GM19193 (cell line): ENCODE measurements at regions not wholly inside any gene's neighbourhood (a gene's known extent, or its start where the extent isn't known, plus 50 kb on each side); places are given as distances from the start of the nearest gene placed in this dataset.

ENCODE experiments used
- POLR2A ChIP-seq: IDR thresholded peaks from 4 replicates; pipeline ENCODE4 v1.6.1; 2011; ENCODE audit not compliant: insufficient read depth, insufficient read length; ENCODE audit errors: extremely low read depth

GRCh38 chr13:21259571-21260455 lies 83.4 kb downstream of the MRPL57 start:
- TF ChIP-seq POLR2A, result no peak

- no peak for TF ChIP-seq POLR2A
Observed at GRCh38 chr13:21282065-21282464, 105.6 kb downstream of the MRPL57 start.

DNA sequence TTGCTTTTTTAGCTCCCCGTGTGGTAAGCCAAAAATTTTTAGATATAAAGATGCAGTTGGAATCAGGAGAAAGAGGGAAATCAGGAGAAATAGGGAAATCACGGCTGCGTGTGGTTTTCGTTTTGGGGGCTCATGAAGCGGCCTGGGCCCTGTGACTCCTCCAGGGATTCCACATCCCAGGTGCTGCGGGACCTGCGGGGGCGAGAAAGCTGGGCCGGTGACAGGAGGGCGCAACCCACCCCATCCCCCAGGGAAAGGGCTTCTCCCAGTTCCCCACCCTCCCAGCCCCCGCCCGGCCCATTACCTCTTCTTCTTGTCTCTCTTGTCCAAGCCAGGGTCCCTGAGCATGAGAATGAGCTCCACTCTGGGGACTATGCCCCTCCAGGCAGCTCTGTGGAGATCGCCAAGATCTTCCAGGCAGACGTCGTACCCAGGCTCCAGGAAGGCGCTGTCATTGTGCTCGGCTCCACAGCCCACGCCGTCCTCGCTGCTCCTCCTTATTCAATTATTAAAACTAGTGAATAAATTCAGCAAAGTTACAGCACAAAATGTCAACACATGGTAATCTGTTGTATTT lies 111.0 kb downstream of the MRPL57 start:
- TF ChIP-seq POLR2A, result no peak

DNA sequence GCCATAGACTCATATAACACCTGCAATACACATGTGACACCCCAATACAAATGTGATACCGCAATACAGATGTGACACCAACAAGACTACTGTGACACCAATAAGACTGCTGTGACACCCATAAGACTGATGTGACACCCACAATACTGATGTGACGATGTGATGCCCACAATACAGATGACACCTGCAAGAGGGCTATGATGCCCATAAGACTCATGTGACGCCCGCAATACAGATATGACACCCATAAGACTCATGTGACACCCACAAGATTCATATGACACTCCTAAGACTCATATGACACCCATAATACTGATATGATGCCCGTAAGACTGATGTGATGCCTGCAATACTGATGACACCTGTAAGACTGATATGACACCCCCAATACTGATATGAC lies 113.0 kb downstream of the MRPL57 start:
- no peak for TF ChIP-seq POLR2A

DNA sequence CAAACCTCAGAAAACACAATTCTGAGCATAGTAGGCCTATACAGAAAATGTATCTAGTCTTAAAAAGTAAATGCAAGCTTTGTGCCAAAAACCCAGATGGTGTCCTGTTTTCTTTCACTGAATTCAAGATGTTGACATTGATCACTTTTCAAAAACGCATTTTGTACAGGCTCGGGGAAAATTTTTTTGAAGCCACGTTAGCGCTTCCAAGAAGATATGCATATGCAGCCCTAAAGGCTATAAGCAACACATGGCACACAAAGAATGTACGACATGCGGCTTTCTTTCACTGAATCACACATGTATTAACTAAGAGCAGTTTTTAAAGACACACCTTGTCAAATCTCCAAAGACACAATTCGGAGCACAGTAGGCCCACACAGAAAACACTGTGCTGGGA lies 115.4 kb downstream of the MRPL57 start:
- no peak for TF ChIP-seq POLR2A

DNA sequence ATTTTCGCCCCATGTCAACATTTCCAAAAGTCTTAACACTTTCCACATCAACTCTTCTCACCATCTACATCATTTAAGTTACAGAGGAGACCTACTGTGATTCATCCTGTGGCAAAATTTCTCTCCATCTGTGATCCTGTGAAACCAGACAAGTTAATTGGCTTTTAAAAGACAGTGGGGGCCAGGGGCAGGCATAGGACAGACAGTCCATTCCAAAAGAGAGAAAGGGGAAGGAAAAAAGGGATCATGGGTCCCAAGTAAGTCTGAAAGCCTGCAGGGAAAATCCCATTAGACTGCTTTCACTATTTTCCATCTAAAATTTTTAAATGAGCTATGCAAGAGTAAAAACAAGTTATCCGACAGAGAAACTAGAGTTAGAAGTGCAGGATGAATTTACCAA lies 121.0 kb downstream of the MRPL57 start:
- TF ChIP-seq POLR2A, result no peak

DNA sequence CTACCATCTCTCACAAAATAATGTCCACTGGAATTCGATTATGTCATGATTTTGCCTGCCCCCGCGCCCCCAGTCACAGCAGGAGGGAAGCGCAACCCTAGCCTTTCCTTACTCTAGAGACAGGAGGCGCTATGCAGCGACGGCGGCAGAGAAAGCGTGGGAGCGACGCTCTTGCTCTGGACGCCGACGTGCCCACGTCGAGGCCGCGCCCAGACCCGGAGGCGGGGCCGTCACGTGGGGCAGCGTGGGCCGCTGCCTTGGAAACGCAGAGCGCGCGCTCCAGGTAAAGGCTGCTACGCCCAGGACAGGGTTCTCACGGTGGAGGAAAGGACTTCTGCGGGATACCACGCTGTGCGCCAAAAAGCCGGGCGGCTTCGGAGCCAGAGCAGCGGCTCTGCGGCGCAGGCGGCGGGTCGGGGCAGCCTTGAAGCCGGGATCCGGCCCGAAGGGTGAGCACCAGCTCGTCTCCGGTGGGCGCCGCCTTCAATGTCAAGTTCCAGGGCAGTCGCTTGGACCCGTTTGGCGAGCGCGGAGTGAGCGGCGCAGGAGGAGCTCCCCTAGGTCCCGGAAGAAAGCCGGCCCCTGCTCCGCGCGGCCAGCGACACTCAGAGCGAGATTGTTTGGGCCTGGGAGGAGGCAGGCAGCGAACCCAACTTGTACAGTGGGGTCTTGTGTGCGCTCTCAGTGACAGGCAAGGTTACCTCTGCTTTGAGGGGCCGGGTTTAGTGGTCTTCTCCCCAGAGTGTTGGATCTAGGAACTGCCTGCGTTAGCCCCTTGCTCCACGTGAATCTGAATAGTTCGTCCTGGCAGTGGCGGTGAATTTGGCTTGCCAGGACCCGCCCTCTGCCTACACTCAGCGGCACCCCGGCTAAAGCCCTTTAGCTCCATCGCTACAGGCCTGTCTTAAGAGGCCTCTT lies 121.7 kb downstream of the MRPL57 start:
- TF ChIP-seq POLR2A, result peak; percentile 36

- TF ChIP-seq POLR2A, result no peak
Observed at GRCh38 chr13:21304256-21304655, 127.8 kb downstream of the MRPL57 start.

DNA sequence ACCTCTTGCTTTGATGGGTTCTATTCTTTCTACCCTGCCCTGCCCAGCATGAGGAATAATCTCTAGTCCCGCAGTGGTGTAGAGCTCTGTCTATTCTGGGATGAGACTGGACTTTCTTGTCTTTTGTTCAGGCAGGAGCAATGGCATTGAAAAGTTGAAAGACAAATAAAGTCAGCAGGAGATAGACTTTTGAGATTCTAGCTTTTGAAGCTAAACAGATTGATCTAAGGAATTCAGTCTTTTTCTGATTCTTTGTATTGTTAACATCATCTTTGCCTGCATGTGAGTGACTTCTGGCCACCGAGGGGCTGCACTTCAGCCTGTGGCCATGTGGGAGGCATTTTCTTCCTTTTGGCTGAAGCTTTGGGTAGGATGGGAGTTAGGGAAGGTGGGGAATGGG lies 132.4 kb downstream of the MRPL57 start:
- no peak for TF ChIP-seq POLR2A

DNA sequence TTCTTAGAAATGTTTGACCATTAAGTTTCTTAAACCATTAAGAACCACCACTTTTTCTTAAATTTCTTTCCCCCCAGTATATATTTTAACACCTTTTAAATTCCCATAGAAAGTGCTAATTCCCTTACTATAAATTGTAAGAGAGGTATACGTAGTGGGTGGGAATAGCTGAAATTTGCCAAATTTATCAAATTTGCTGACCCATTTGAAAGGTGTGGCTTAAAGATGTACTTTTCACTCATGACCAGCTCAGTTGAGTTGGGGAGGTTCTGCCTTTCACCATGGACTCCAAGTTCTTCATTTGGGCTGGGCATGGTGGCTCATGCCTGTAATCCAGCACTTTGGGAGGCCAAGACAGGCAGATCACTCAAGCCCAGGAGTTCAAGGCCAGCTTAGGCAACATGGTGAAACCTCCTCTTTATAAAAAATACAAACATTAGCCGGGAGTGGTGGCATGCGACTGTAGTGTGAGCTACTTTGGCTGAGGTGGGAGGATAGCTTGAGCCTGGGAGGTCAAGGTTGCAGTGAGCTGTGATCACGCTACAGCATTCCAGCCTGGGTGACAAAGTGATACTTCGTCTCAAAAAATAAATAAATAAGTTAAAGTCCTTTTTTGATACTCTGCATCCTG lies 133.2 kb downstream of the MRPL57 start:
- no peak for TF ChIP-seq POLR2A

DNA sequence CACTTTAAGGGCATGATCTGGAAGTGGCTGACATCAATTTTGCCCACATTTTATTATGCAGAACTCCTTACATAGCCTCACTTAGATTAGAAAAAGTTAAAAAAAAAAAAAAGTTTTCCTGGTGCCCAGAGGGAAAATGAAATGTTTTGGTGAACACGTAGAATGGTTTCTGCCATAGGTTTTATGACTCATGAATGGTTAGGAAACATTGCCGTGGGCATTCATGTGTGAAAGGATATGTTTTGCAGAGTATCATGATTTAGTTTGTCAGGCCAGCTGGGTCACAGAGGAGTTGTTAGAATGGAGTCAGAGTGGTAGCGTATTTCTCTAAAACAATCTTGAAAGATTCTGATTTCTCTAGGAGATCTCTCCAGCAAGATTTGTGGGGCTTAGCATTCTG lies 133.8 kb downstream of the MRPL57 start:
- TF ChIP-seq POLR2A, result no peak

DNA sequence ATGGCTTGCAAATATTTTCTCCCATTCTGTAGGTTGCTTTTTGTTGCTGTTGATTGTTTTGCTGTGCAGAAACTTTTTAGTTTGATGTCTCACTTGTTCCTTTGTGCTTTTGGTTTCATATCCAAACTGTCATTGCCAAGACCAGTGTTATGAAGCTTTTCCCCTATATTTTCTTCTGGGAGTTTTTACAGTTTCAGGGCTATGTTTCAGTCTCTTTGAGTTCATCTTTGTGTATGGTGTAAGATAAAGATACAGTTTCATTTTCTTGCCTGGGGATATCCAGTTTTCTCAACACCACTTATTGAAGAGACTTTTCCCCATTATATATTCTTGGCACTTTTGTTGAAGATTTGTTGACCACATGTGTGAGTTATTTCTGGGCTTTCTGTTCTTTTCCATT lies 139.9 kb downstream of the MRPL57 start:
- no peak for TF ChIP-seq POLR2A

DNA sequence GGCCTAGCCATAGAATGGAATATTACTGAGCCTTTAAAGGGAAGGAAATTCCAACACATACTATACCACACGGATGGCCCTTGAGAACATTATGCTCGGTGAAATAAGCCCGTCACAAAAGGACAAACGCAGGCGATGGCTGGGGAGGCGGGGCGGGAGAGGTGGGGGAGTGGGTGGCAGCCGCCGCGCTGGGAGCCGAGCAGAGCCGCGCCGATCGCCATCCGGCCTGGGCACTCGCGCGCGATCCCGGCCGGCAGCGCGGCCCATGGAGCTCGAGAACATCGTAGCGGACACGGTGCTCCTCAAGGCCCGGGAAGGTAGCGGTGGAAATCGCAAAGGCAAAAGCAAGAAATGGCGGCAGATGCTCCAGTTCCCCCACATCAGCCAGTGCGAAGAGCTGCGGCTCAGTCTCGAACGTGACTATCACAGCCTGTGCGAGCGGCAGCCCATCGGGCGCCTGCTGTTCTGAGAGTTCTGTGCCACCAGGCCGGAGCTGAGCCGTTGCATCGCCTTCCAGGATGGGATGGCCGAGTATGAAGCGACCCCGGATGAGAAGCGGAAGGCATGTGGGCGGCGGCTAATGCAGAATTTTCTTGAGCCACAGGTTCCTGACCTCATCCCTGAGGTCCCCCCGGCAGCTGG lies 140.1 kb downstream of the ZDHHC20 start:
- TF ChIP-seq POLR2A, result no peak

DNA sequence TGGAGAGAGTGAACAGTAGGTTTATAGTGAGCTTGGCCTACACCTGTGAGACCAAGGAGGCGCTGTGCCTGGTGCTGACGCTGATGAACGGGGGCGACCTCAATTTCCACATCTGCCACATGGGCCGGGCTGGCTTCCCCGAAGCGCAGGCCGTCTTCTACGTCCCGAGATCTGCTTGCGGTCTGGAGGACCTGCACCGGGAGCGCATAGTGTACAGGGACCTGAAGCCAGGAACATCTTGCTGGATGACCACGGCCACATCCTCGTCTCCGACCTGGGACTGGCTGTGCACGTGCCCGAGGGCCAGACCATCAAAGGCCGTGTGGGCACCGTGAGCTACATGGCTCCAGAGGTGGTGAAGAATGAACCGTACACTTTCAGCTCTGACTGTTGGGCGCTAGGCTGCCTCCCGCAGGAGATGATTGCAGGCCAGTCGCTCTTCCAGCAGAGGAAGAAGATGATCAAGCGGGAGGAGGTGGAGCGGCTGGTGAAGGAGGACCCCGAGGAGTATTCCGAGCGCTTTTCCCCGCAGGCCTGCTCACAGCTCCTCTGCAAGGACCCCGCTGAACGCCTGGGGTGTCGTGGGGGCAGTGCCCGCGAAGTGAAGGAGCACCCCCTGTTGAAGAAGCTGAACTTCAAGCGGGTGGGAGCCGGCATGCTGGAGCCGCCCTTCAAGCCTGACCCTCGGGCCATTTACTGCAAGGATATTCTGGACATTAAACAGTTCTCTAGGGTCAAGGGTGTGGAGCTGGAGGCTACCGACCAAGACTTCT lies 139.0 kb downstream of the ZDHHC20 start:
- no peak for TF ChIP-seq POLR2A
